ENCODE measurements at regions not wholly inside any gene's neighbourhood (a gene's known extent, or its start where the extent isn't known, plus 50 kb on each side); places are given as distances from the start of the nearest gene placed in this dataset.

DNA sequence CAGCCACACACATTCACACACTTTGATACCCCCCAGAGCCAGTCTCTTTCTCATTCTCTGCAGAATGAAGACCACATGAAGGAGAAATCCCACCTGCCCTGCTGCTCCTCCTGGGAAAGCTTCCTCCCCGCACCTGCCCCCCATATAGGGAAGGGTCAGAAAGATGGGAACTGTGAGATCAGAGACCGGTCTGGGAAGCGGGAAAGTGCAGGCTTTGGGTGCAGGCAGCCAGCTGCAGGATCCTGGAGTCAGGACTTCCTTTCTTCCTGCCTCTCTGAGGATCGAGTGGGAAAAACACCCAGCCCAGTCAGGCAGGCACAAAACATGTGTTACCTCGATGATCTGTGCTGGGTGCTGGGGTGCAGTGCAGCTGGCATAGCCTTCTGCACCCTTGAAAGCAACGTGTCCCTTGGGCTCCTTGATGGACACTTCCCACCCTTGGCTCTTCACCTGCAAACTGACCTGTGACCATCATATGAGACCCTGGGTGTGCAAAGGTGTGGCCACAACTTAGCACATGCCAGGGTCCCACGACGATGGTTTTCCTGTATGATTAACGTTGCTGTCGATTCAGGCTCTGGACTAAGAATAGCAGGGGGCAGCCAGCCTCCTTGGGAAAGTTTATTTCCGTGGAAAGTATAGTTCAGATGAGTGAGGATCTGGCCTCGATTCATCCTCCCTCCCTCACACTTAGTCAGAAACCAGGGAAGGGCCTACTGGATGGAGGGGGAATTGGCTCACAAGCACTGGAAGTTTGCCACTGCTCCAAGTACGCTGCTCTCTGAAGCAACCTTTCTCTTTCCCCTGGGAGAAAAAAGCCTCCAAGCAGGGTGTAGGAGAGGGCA lies 105.4 kb upstream of the MED13L start:
- no peak for DNase-seq (ENCODE audit: low read depth)

DNA sequence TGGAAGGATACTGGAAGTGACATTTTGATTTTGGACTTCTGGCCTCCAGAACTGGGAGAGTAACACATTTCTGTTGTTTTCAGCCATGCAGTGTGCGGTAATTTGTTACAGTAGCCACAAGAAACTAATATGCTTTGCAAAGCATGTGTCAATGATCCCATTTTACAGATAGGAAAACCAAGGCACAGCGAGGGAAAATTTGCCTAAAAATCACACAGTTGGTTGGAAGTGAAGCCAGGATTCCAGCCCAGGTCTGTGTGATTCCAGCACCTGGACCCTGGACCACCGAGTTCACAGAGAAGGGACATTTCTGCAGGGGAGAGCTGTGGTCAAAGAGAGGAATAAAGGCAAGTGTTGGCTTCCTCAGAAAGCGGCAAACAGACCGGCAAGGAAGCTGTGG lies 106.7 kb upstream of the MED13L start:
- DNase-seq (ENCODE audit: low read depth) = no peak

DNA sequence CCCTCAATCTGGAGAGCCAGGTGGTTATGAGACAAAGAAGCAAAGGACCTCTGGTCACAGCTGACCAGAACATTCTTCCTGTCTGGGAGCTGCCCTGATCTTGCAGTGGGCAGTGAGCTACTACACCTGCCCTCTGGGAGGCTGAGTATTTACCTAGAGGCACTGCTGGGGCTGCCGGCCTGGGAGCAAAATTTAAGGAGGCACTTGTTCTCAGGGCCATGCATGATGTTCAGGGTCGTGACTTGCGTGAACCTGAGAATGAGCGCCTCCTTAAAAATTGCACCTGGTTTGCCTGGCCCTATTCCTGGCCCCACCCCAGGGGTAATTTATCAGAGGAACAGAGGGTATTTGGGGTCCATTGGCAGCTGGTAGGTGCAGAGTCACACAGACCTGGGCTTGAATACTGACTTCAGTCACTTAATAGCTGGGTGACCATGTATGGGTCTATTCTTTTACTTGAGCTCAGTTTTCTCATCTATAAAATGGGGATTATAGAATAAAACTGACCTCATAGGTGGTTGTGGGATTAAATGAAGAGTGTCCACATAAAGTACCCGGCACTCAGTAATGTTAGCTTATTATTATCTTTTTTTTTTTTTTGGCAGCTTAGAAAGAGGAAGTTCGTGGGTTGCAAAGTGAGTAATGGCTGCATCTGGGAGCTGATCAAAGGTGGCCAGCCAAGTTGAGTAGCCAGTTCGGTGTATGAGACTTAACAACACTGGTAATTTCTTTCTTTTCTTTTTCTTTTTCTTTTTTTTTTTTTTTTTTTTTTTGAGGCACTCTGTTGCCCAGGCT lies 107.4 kb upstream of the MED13L start:
- DNase-seq (ENCODE audit: low read depth) = no peak

DNA sequence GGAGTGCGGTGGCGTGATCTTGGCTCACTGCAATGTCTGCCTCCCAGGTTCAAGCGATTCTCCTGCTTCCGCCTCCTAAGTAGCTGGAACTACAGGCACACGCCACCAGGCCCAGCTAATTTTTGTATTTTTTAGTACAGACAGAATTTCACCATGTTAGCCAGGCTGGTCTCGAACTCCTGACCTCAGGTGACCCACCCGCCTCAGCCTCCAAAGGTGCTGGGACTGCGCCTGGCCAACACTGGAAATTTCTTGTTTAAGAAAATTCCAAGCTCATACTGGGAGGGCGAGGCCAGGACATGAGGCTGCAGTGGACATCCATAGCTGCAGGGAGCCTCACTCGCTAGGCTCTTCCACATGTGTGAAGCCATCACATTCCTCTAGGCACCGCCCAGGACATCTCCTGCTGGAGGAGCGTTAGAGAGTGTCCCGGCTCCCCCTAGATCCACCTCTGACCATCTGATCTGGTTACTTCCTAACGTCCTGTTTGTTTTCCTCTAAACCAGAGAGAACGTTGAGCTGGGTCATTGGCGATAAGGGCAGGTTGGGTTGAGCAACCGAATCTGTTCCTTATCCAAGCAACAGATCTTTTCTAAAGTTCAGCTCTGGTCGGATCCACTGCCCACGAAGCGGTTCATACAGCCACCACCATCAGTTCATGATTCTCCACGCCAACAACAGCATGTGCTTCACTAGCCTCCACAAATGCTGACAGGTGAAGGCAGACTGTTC lies 108.2 kb upstream of the MED13L start:
- no peak for DNase-seq (ENCODE audit: low read depth)

DNA sequence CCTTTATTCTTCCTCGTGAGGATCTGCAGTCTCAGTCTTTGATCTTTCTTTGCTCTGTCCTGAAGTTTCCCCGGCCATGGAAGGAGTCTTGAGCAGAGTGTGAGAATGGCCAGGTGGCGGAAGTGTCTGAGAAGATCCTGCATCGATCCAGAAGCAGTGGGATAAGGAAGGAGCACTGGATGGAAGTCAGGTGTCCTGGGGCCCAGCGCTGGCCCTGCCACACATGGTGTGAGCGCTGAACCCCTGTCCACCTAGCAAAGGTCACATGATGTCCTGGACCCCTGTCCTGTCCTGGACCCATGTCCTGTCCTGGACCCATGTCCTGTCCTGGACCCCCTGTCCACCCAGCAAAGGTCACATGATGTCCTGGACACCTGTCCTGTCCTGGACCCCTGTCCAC lies 111.8 kb upstream of the MED13L start:
- DNase-seq (ENCODE audit: low read depth) = no peak

DNA sequence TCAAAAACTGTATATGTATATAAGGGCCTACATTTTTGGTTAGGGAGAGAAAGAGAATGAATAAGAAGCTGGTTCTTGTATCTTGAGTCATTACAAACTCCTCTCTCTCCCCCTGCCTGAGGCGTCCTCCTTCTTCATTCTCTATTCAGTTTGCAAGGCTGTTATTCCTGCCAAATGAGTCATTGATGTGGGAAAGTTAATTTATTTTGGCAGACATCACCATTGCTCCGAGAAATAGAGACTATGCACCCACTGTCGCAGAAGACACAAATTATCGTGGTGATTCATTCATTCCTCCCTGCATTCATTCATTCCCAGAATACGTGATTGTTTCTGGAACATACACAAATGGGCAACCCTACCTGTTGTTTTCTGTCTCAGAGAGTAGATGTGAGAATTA lies 112.5 kb upstream of the MED13L start:
- no peak for DNase-seq (ENCODE audit: low read depth)

DNA sequence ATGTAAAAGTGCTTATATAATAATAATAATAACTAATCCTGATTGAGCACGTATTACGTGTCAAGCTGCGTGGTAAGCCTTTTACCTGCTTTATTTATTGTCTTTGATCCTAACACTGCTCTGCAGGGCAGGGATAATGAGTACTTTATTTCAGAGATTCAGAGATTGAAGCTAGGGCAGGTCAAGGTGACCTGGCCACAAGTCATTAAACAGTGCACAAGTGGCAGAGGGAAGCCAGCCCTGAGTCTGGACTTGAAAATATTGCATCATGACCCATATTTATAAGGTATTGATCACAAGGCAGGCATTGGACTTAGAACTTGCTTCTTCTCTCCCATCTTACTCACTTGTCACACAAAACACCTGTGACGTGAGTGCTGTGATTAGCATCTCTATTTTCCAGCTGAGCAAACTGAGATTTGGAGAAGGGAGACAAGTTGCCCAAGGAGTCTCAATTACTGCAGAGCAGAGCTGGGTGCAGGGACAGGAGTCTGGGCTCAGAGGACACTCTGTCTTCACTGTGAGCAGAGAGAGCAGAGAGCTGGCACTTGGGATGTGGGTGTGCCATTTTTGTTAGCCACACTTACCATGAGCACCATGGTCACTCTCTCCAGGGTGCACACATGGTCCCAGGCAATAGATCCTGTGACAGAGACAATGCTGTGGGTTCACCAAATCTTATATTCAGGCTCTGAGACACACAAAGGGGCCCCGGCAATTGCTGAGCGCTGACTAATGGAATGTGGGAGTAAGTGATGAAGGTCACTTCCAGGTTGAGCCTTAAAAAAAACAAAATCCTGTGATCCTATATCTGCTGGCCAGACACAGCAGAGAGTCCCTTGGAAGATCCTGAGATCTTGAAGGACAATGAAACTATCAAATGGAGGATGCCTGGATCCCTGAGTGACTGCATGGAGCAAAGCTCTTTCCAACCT lies 113.2 kb upstream of the MED13L start:
- no peak for DNase-seq (ENCODE audit: low read depth)

DNA sequence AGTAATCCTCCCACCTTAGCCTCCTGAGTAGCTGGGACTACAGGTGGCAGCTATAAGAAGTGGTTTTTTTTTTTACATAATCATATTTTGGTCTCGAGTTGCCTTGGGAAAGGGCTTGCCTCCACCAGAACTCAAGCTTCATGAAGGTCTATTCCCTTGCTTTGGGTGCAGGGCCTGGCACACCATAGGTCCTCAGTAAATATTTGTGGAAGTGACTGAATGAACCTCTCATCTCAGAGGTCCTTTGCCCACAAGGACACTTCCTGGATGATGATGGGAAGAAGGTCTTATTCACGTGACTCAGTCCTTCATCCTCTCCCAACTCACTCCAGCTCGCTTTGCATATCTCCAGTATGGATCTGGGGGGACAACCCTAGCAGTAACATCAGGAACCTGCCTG lies 114.0 kb upstream of the MED13L start:
- no peak for DNase-seq (ENCODE audit: low read depth)

DNA sequence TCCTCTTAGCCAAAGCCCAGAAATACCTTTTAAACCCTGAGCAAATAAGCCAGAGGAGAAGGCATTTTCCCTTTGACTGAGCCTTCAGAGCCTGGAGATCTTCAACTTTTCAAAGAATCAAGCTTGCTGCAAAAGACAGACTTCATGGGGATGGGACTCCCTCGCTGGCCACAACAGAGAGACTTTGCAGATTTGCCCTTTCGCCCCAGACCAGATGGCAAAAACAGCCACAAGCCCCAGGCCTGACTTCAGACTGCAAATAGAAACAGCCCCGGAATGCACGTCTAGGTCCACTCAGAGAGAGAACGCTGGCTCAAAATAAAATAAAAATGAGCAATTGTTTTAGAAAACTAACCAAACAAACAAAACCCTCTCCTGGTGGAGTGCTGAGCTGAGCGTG lies 114.6 kb upstream of the MED13L start:
- no peak for DNase-seq (ENCODE audit: low read depth)

DNA sequence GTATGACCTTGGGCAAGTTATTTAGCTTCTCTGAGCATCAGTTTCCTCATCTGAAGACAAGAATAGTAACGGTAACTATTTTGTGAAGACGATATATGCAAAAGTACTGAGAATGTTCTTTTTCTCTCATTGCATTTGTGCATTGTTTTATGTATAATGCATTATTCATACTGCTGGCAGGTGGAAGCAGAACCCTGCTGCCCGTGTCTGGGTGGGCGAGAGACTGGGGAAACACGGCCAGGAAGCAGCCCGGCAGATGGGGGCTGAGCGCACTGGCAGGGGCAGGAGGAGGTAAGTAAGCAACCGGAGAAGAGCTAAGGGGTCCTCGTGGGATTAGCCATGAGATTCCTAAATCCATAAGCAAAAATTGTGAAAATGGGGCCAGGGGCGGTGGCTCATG lies 115.8 kb upstream of the MED13L start:
- no peak for DNase-seq (ENCODE audit: low read depth)

DNA sequence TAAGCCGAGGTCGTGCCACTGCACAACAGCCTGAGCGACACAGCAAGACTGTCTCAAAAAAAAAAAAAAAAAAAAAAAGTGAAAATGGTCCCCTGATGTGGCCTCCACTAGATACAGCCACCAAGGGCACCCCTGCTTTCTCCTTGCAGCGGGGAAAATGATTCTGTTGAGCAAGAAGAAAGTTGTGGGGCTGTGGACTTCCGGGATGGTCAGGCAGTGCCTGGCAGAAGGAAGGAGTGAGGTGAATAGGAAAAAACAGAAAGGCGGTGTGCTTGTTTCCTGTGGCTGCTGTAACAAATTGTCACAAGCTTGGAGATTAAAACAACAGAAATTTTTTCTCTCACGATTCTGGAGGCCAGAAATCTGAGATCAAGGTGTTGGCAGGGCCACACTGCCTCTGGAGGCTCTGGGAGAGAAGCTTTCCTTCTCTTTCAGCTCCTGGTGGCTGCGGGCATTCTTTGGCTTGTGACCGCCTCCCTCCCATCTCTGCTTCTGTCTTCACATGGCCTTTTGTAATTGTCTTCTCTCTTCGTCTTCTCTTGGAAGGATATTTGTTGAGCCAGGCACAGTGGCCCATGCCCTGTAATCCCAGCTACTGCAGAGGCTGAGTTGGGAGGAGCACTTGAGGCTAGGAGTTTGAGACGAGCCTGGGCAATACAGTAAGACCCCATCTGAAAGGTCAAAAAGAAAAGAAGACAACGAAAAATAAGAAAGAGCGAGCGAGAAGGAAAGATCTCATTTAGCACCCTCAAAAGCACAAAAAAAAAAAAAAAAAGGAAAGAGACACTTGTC lies 116.6 kb upstream of the MED13L start:
- no peak for DNase-seq (ENCODE audit: low read depth)

DNA sequence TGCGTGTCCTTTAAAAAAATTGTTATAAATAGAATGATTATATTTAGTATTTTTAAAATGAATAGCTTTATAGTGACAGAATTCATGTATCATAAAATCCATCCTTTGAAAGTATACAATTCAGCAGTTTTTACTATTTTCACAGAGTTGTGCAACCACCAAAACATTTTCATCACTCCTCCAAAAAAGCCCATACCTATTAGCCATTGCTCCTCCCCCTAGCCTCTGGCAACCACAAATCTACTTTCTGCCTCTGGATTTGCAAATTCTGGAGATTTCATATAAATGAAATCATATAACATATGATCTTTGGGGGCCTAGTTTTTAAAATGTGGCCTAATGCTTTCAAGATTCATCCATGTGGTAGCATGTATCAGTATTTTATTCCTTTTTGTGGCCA lies 117.9 kb upstream of the MED13L start:
- DNase-seq (ENCODE audit: low read depth) = no peak

DNA sequence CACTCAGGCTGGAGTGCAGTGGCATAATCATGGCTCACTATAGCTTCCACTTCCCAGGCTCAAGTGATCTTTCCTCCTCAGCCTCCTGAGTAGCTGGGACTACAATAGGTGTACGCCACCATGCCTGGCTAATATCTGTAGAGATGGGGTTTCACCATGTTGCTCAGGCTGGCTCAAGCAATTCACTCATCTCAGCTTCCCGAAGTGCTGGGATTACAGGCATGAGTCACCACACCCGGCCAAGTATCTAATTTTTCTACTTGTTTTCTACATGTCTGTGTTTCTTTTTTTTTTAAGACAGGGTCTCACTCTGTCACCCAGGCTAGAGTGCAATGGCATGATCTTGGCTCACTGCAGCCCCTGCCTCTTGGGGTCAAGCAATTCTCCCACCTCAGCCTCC lies 119.7 kb upstream of the MED13L start:
- no peak for DNase-seq (ENCODE audit: low read depth)

DNA sequence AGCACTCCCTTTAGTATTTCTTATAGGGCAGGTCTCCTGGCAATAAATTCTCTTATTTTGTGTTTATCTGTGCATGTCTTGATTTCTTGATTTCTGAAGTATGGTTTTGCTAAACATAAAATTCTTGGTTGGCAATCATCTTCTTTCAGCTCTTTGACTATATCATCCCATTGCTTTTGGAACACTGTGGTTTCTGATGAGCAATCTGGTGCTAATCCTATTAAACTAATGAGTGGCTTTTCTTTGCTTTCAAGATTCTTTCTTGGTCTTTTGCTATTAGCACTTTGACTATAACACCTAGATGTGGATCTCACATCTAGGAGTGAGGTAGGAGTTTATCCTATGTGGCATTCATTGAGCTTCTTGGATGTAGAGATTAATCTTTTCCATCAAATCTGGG lies 120.7 kb upstream of the MED13L start:
- no peak for DNase-seq (ENCODE audit: low read depth)

DNA sequence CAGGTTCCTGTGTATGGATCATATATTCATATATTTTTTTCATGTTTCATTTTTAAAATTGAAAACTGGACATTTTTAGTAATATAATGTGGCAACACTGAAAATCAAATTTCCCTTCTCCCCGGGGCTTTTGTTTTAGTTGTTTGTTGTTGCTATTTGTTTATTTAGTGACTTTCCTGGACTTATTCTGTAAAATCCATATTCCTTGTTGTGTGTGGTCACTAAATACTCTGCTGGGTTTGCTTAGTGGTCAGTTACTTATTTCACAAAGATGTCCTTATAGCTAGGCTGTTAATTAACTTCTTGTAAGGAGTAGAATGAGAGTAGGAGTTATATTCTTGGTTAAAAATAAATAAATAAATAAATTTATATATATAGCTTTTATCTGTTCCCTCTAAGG lies 121.6 kb upstream of the MED13L start:
- DNase-seq (ENCODE audit: low read depth) = no peak

DNA sequence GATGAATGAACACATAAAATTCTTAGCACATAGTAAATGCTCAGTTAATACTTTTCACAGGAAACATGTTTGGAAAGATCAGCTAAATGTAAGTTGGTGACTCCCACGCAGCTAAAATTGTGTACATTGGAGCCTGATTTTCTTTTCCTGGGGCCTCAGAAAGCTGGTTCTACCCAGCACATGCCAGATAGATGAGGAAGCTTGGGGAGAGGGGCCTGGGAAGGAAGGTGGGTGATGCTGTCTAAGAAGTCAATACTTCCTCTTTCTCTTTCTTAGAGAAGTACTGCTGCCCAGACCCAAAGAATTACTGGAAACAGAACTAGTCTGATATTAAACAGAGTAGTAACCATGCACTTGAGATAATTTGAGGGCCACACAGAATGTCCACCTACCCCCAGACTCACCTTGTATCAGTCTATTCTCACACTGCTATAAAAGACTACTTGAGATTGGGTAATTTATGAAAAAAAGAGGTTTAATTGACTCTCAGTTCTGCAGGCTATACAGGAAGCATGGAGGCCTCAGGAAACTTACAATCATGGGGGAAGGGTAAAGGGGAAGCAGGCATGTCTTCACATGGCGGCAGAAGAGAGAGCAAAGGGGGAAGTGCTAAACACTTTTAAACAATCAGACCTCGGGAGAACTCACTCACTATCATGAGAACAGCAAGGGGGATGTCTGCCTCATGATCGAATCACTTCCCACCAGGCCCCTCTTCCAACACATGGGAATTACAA lies 123.3 kb upstream of the MED13L start:
- DNase-seq (ENCODE audit: low read depth) = no peak

DNA sequence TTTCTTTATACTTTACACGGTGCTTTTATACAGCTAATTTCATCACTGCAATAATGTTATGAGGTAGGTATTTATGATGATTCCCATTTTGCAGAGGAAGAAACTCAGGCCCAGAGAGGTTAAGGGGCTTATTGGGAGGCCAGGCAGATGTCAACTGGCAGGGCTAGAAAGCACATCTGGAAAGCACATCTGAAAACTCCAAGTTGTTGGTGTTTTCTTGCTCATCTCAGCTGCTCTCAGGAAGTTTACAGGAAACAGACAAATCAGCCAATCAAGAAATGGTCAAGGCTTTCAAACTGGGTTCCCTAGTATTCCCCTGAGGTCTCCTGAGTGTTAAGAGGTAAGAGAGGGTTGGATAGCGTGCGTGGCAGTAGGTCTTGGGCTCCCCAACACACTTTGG lies 124.1 kb upstream of the MED13L start:
- no peak for DNase-seq (ENCODE audit: low read depth)

DNA sequence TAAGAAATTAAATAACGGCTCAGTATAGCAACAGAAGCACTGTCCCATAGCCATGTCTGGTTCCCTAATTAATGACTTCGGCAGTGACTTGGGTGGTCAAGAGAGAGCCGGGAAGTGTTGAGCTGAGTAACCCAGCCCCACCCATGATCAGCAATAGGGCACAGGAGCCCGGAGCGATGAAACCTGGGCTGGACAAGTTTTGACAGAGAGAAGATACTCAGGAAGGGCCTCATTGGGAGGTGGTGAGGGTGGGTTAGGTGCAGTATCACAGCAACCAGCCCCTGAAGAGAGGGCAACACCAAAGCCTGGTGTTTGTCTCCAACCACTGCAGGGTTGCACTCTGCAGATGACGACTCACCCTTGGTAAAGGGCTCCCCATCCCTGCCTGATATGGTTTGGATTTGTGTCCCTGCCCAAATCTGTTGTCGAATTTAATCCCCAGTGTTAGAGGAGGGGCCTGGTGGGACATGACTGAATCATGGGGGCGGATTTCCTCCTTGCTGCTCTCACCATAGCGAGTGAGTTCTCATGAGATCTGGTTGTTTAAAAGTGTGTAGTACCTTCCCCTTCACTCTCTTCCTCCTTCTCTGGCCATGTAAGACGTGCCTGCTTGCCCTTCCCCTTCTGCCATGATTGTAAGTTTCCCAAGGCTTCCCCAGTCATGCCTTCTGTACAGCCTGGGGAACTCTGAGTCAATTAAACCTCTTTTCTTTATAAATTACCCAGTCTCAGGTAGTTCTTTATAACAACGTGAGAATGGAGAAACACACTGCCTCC lies 124.9 kb upstream of the MED13L start:
- no peak for DNase-seq (ENCODE audit: low read depth)

DNA sequence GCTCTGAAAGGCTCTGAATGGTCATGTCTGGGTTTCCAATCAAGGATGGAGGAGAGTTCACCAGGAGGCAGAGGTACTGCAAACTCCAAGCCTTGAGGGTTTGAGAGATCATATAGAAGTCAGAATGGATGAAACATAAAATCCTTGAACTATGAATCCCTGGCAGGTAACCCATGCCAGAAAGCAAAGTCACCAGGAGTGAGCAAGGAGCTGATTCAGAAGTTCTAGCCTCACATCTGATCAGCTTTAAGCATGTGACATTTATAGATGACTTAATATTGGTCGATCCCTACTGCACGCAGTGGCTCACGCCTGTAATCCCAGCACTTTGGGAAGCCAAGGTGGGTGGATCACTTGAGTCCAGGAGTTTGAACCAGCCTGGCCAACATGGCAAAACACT lies 126.1 kb upstream of the MED13L start:
- DNase-seq (ENCODE audit: low read depth) = no peak
